Subcutaneous abdominal adipose tissue (tissue), 5 donors: ENCODE measurements at regions not wholly inside any gene's neighbourhood (a gene's known extent, or its start where the extent isn't known, plus 50 kb on each side); places are given as distances from the start of the nearest gene placed in this dataset.

Experiments
- H3K27ac ChIP-seq: one replicate; pipeline ENCODE4 v1.7.0; 2013; ENCODE audit warnings: low read depth, mild to moderate bottlenecking, inconsistent platforms, low read length, moderate library complexity
- H3K27me3 ChIP-seq, 5 donors: one replicate each; pipeline ENCODE4 v1.7.0; 2013; ENCODE audit warnings: low read length in 5 of 5, inconsistent platforms in 1 of 5; ENCODE audit not compliant: control insufficient read depth in 5 of 5, insufficient read depth in 4 of 5
- H3K36me3 ChIP-seq, 5 donors: one replicate each; pipeline ENCODE4 v1.7.0; 2013; ENCODE audit warnings: low read length in 5 of 5; ENCODE audit not compliant: control insufficient read depth in 5 of 5, insufficient read depth in 5 of 5
- H3K4me1 ChIP-seq, 5 donors: one replicate each; pipeline ENCODE4 v1.7.0; 2013; ENCODE audit warnings: low read length in 5 of 5, mild to moderate bottlenecking in 3 of 5, moderate library complexity in 1 of 5; ENCODE audit not compliant: control insufficient read depth in 5 of 5, insufficient read depth in 5 of 5
- H3K4me3 ChIP-seq, 5 donors: one replicate each; pipeline ENCODE4 v1.7.0; 2013; ENCODE audit warnings: low read length in 5 of 5, low read depth in 1 of 5
- H3K9ac ChIP-seq, 5 donors: one replicate each; pipeline ENCODE4 v1.7.0; 2013; ENCODE audit warnings: low read length in 5 of 5, mild to moderate bottlenecking in 4 of 5, moderate library complexity in 3 of 5
- H3K9me3 ChIP-seq, 5 donors: one replicate each; pipeline ENCODE4 v1.7.0; 2013; ENCODE audit warnings: low read length in 5 of 5; ENCODE audit not compliant: control insufficient read depth in 5 of 5
- donor health status: healthy.
- donor health status: healthy.
- donor health status: healthy.
- donor health status: healthy.
- donor health status: healthy.

GRCh38 chr3:79896086-79896485 is 128.3 kb upstream of the ROBO1 start:
- no peaks in the 10 kb centered on the region for H3K9me3 ChIP-seq
- no peaks in the 10 kb centered on the region for H3K27me3 ChIP-seq
- no peak overlapping the region for H3K9ac ChIP-seq
- no peaks in the 10 kb centered on the region for H3K36me3 ChIP-seq
- H3K4me1 ChIP-seq, result no peaks in the 10 kb centered on the region
- H3K27ac ChIP-seq, result no peak overlapping the region
- H3K4me3 ChIP-seq, result no peak overlapping the region

GRCh38 chr3:79887213-79887612 is 119.4 kb upstream of the ROBO1 start:
- Histone ChIP-seq H3K36me3 (no peaks in the 10 kb centered on the region), H3K27ac (no peak overlapping the region), H3K9ac (no peak overlapping the region), H3K27me3 (no peaks in the 10 kb centered on the region), H3K4me1 (no peaks in the 10 kb centered on the region), H3K9me3 (no peaks in the 10 kb centered on the region), H3K4me3 (no peak overlapping the region)

GRCh38 chr3:79886204-79886603 is 118.4 kb upstream of the ROBO1 start:
- H3K4me3 ChIP-seq, result no peak overlapping the region
- no peaks in the 10 kb centered on the region for H3K27me3 ChIP-seq
- H3K9ac ChIP-seq, result no peak overlapping the region
- no peaks in the 10 kb centered on the region for H3K9me3 ChIP-seq
- H3K4me1 ChIP-seq, result no peaks in the 10 kb centered on the region
- H3K27ac ChIP-seq, result no peak overlapping the region
- no peaks in the 10 kb centered on the region for H3K36me3 ChIP-seq

- Histone ChIP-seq H3K36me3 (no peaks in the 10 kb centered on the region), H3K9ac (no peak overlapping the region), H3K4me3 (no peak overlapping the region), H3K27me3 (no peaks in the 10 kb centered on the region), H3K27ac (no peak overlapping the region), H3K4me1 (no peaks in the 10 kb centered on the region), H3K9me3 (no peaks in the 10 kb centered on the region)
These were observed 117.6 kb upstream of the ROBO1 start for GRCh38 chr3:79885407-79885806.

GRCh38 chr3:79884354-79884753 is 116.6 kb upstream of the ROBO1 start:
- no peak overlapping the region for H3K4me3 ChIP-seq
- H3K27me3 ChIP-seq, result no peaks in the 10 kb centered on the region
- H3K9me3 ChIP-seq, result no peaks in the 10 kb centered on the region
- no peak overlapping the region for H3K27ac ChIP-seq
- no peak overlapping the region for H3K9ac ChIP-seq
- no peaks in the 10 kb centered on the region for H3K36me3 ChIP-seq
- no peaks in the 10 kb centered on the region for H3K4me1 ChIP-seq

- no peak overlapping the region for H3K4me3 ChIP-seq
- no peak overlapping the region for H3K9ac ChIP-seq
- H3K9me3 ChIP-seq, result peaks cover 0 to 9% (median 3%) of the 10 kb centered on the region in 5 donors
- H3K27me3 ChIP-seq, result no peaks in the 10 kb centered on the region
- H3K4me1 ChIP-seq, result no peaks in the 10 kb centered on the region
- H3K27ac ChIP-seq, result no peak overlapping the region
- H3K36me3 ChIP-seq, result no peaks in the 10 kb centered on the region
These were observed 113.6 kb upstream of the ROBO1 start for GRCh38 chr3:79881431-79881830.

GRCh38 chr3:79878708-79879107 is 110.9 kb upstream of the ROBO1 start:
- Histone ChIP-seq H3K4me1 (no peaks in the 10 kb centered on the region), H3K27me3 (no peaks in the 10 kb centered on the region), H3K27ac (no peak overlapping the region), H3K9ac (no peak overlapping the region), H3K4me3 (no peak overlapping the region), H3K9me3 (peaks cover 0 to 9% (median 3%) of the 10 kb centered on the region in 5 donors), H3K36me3 (no peaks in the 10 kb centered on the region)

- Histone ChIP-seq H3K27ac (no peak overlapping the region), H3K36me3 (no peaks in the 10 kb centered on the region), H3K4me3 (no peak overlapping the region), H3K27me3 (no peaks in the 10 kb centered on the region), H3K9ac (no peak overlapping the region), H3K9me3 (peaks cover 0 to 9% (median 3%) of the 10 kb centered on the region in 5 donors), H3K4me1 (no peaks in the 10 kb centered on the region)
These were observed 106.8 kb upstream of the ROBO1 start for GRCh38 chr3:79874646-79875045.

GRCh38 chr3:79872483-79872882 is 104.7 kb upstream of the ROBO1 start:
- H3K27ac ChIP-seq, result no peak overlapping the region
- no peaks in the 10 kb centered on the region for H3K27me3 ChIP-seq
- no peak overlapping the region for H3K4me3 ChIP-seq
- no peaks in the 10 kb centered on the region for H3K9me3 ChIP-seq
- H3K36me3 ChIP-seq, result no peaks in the 10 kb centered on the region
- H3K9ac ChIP-seq, result no peak overlapping the region
- no peaks in the 10 kb centered on the region for H3K4me1 ChIP-seq

GRCh38 chr3:79871656-79872055 is 103.9 kb upstream of the ROBO1 start:
- Histone ChIP-seq H3K9me3 (no peaks in the 10 kb centered on the region), H3K4me3 (no peak overlapping the region), H3K27me3 (no peaks in the 10 kb centered on the region), H3K36me3 (no peaks in the 10 kb centered on the region), H3K4me1 (no peaks in the 10 kb centered on the region), H3K9ac (no peak overlapping the region), H3K27ac (no peak overlapping the region)

- no peaks in the 10 kb centered on the region for H3K9me3 ChIP-seq
These were observed 102.5 kb upstream of the ROBO1 start for GRCh38 chr3:79870313-79870620.

More at GRCh38 chr3:79870313-79870620, 102.5 kb upstream of the ROBO1 start:
- no peak overlapping the region for H3K27ac ChIP-seq
- H3K4me1 ChIP-seq, result no peaks in the 10 kb centered on the region
- no peaks in the 10 kb centered on the region for H3K36me3 ChIP-seq
- H3K27me3 ChIP-seq, result no peaks in the 10 kb centered on the region
- no peak overlapping the region for H3K9ac ChIP-seq
- H3K4me3 ChIP-seq, result no peak overlapping the region
